ENCODE measurements at regions not wholly inside any gene's neighbourhood (a gene's known extent, or its start where the extent isn't known, plus 50 kb on each side); places are given as distances from the start of the nearest gene placed in this dataset.
"Not testable (repeated sequence)": the region's sequence is repeated elsewhere in the genome, so short reads cannot be mapped to it uniquely, and the experiment has no call there.

GRCh38 chr3:152126260-152126659 is 142.5 kb upstream of the MBNL1 start:
- no peaks in the 10 kb centered on the region for H3K4me1 ChIP-seq (ENCODE audit: control insufficient read depth, insufficient read depth, low read length, poor library complexity, severe bottlenecking)
- H3K4me3 ChIP-seq (ENCODE audit: insufficient read depth, low read depth, low read length, poor library complexity, severe bottlenecking): no peak overlapping the region
- H3K36me3 ChIP-seq (ENCODE audit: control insufficient read depth, insufficient read depth, low read length): no peaks in the 10 kb centered on the region
- no peak for DNase-seq
- H3K27me3 ChIP-seq (replicated peaks; ENCODE audit: control insufficient read depth, insufficient read depth, low read length, poor library complexity, severe bottlenecking): no peaks in the 10 kb centered on the region
- no peaks in the 10 kb centered on the region for H3K9me3 ChIP-seq (ENCODE audit: control insufficient read depth, low read length)
- H3K27ac ChIP-seq (ENCODE audit: insufficient read depth, low read length, poor library complexity, severe bottlenecking): no peak overlapping the region

DNA sequence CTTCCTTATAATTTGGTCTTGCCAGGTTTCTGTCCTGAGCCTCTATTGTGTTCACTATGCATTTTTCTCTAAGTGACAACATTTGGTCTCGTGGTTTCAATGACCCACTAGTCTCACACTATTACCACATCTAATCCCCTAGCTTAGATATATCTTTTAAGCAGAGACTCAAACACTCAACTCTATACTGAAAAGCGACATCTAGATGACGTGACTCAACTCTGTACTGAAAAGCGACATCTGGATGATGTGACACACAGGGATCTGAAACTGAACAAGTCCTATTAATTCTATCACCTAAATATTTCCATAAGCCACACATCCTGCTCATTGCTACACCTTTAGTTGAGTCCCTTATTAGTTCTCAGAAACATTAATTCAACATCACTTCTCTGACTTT is 141.7 kb upstream of the MBNL1 start:
- Histone ChIP-seq H3K27ac (ENCODE audit: insufficient read depth, low read length, poor library complexity, severe bottlenecking) (no peak overlapping the region), H3K9me3 (ENCODE audit: control insufficient read depth, low read length) (no peaks in the 10 kb centered on the region), H3K27me3 (replicated peaks; ENCODE audit: control insufficient read depth, insufficient read depth, low read length, poor library complexity, severe bottlenecking) (no peaks in the 10 kb centered on the region), H3K4me1 (ENCODE audit: control insufficient read depth, insufficient read depth, low read length, poor library complexity, severe bottlenecking) (no peaks in the 10 kb centered on the region), H3K4me3 (ENCODE audit: insufficient read depth, low read depth, low read length, poor library complexity, severe bottlenecking) (no peak overlapping the region), H3K36me3 (ENCODE audit: control insufficient read depth, insufficient read depth, low read length) (no peaks in the 10 kb centered on the region)
- DNase-seq: no peak

DNA sequence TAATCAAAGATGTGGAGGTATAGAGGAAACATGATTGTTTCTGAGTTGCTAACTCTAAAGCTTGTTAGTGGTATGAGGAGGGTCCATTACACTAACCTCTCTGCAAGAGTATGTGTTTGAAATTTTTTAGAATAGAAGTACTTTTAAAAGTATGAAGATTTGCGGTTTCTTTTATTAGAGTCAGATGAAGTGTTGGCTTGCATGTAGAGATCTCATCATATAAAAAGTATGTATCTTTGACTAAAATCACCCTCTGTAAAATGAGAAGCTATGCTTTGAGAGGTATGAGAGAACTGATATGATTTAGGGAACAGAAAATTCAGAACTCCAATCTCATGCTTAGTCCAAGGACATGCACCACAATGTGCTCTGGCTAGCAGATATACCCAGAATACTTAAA is 140.4 kb upstream of the MBNL1 start:
- H3K27me3 ChIP-seq (replicated peaks; ENCODE audit: control insufficient read depth, insufficient read depth, low read length, poor library complexity, severe bottlenecking): no peaks in the 10 kb centered on the region
- DNase-seq: no peak
- H3K4me3 ChIP-seq (ENCODE audit: insufficient read depth, low read depth, low read length, poor library complexity, severe bottlenecking): no peak overlapping the region
- no peaks in the 10 kb centered on the region for H3K4me1 ChIP-seq (ENCODE audit: control insufficient read depth, insufficient read depth, low read length, poor library complexity, severe bottlenecking)
- no peaks in the 10 kb centered on the region for H3K9me3 ChIP-seq (ENCODE audit: control insufficient read depth, low read length)
- no peak overlapping the region for H3K27ac ChIP-seq (ENCODE audit: insufficient read depth, low read length, poor library complexity, severe bottlenecking)
- H3K36me3 ChIP-seq (ENCODE audit: control insufficient read depth, insufficient read depth, low read length): no peaks in the 10 kb centered on the region

DNA sequence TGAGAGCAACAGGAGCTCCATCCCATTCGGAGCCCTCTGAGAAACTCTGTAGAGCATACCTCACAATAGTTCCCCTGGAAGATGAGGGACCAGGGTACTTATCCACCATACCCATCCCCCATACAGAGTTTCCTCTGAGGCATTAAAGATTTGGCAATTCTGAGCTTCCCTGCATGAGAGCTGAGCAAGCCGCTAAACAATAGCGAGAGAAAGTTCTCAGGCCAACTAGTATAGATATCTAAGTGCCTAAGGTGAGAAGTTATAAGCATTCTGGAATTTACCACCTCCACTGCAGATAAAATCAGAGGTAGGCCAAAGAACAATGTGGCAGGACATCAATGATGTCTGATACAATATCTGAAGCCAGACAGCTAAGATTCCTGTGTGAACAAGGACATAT is 129.1 kb upstream of the MBNL1 start:
- H3K4me1 ChIP-seq (ENCODE audit: control insufficient read depth, insufficient read depth, low read length, poor library complexity, severe bottlenecking): no peaks in the 10 kb centered on the region
- H3K9me3 ChIP-seq (ENCODE audit: control insufficient read depth, low read length): no peaks in the 10 kb centered on the region
- no peak overlapping the region for H3K4me3 ChIP-seq (ENCODE audit: insufficient read depth, low read depth, low read length, poor library complexity, severe bottlenecking)
- no peaks in the 10 kb centered on the region for H3K36me3 ChIP-seq (ENCODE audit: control insufficient read depth, insufficient read depth, low read length)
- H3K27me3 ChIP-seq (replicated peaks; ENCODE audit: control insufficient read depth, insufficient read depth, low read length, poor library complexity, severe bottlenecking): no peaks in the 10 kb centered on the region
- DNase-seq: no peak
- H3K27ac ChIP-seq (ENCODE audit: insufficient read depth, low read length, poor library complexity, severe bottlenecking): no peak overlapping the region

GRCh38 chr3:152146461-152146860 is 122.3 kb upstream of the MBNL1 start:
- no peaks in the 10 kb centered on the region for H3K36me3 ChIP-seq (ENCODE audit: control insufficient read depth, insufficient read depth, low read length)
- no peak overlapping the region for H3K27ac ChIP-seq (ENCODE audit: insufficient read depth, low read length, poor library complexity, severe bottlenecking)
- DNase-seq: no peak
- no peaks in the 10 kb centered on the region for H3K4me1 ChIP-seq (ENCODE audit: control insufficient read depth, insufficient read depth, low read length, poor library complexity, severe bottlenecking)
- no peak overlapping the region for H3K4me3 ChIP-seq (ENCODE audit: insufficient read depth, low read depth, low read length, poor library complexity, severe bottlenecking)
- H3K27me3 ChIP-seq (replicated peaks; ENCODE audit: control insufficient read depth, insufficient read depth, low read length, poor library complexity, severe bottlenecking): no peaks in the 10 kb centered on the region
- no peaks in the 10 kb centered on the region for H3K9me3 ChIP-seq (ENCODE audit: control insufficient read depth, low read length)

- no peaks in the 10 kb centered on the region for H3K36me3 ChIP-seq (ENCODE audit: control insufficient read depth, insufficient read depth, low read length)
- H3K4me1 ChIP-seq (ENCODE audit: control insufficient read depth, insufficient read depth, low read length, poor library complexity, severe bottlenecking): no peaks in the 10 kb centered on the region
- no peak for DNase-seq
- H3K9me3 ChIP-seq (ENCODE audit: control insufficient read depth, low read length): no peaks in the 10 kb centered on the region
- H3K27me3 ChIP-seq (replicated peaks; ENCODE audit: control insufficient read depth, insufficient read depth, low read length, poor library complexity, severe bottlenecking): no peaks in the 10 kb centered on the region
- no peak overlapping the region for H3K4me3 ChIP-seq (ENCODE audit: insufficient read depth, low read depth, low read length, poor library complexity, severe bottlenecking)
- no peak overlapping the region for H3K27ac ChIP-seq (ENCODE audit: insufficient read depth, low read length, poor library complexity, severe bottlenecking)
Measured at GRCh38 chr3:152147748-152148147, 121.0 kb upstream of the MBNL1 start.

DNA sequence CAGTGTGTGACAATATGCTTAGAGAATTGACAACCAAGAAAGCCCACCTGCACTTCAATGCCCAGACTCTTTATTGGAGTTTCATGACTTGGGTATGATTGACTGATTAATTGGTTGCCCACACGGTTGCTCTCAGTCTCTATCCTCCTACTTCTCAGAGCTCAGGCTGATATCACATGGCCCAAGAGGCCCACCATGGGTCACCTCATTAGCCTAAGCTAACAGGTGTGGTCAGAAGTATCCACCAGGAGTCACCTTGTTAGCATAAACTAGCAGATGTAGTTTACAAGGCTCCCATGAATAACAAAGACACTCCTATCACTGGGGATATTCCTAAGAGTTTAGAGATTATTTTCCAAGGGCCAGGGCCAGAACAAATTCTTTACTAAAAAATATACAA is 120.2 kb upstream of the MBNL1 start:
- no peaks in the 10 kb centered on the region for H3K4me1 ChIP-seq (ENCODE audit: control insufficient read depth, insufficient read depth, low read length, poor library complexity, severe bottlenecking)
- no peak overlapping the region for H3K27ac ChIP-seq (ENCODE audit: insufficient read depth, low read length, poor library complexity, severe bottlenecking)
- DNase-seq: no peak
- H3K4me3 ChIP-seq (ENCODE audit: insufficient read depth, low read depth, low read length, poor library complexity, severe bottlenecking): no peak overlapping the region
- H3K27me3 ChIP-seq (replicated peaks; ENCODE audit: control insufficient read depth, insufficient read depth, low read length, poor library complexity, severe bottlenecking): no peaks in the 10 kb centered on the region
- no peaks in the 10 kb centered on the region for H3K36me3 ChIP-seq (ENCODE audit: control insufficient read depth, insufficient read depth, low read length)
- no peaks in the 10 kb centered on the region for H3K9me3 ChIP-seq (ENCODE audit: control insufficient read depth, low read length)

DNA sequence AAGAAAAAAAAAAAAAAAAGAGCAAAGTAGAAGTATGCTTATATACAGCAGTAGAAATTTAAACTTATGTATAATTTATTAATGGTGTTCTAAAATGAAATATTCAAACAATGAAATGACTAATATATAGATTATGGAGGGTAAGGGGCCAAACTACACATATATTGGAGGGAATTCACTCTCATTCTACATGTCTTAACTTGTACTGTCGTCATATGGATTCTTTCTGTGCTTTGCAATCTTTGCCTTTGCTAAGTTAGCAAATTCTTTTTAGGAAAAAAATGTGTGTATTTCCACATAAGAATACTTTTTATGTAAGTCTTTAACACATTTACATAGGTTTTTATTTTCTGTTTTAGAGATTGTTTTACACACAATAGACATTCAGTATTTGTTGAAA is 118.9 kb upstream of the MBNL1 start:
- no peak for DNase-seq
- Histone ChIP-seq H3K4me3 (ENCODE audit: insufficient read depth, low read depth, low read length, poor library complexity, severe bottlenecking) (no peak overlapping the region), H3K4me1 (ENCODE audit: control insufficient read depth, insufficient read depth, low read length, poor library complexity, severe bottlenecking) (no peaks in the 10 kb centered on the region), H3K9me3 (ENCODE audit: control insufficient read depth, low read length) (no peaks in the 10 kb centered on the region), H3K27ac (ENCODE audit: insufficient read depth, low read length, poor library complexity, severe bottlenecking) (no peak overlapping the region), H3K27me3 (replicated peaks; ENCODE audit: control insufficient read depth, insufficient read depth, low read length, poor library complexity, severe bottlenecking) (no peaks in the 10 kb centered on the region), H3K36me3 (ENCODE audit: control insufficient read depth, insufficient read depth, low read length) (no peaks in the 10 kb centered on the region)

- Histone ChIP-seq H3K27me3 (replicated peaks; ENCODE audit: control insufficient read depth, insufficient read depth, low read length, poor library complexity, severe bottlenecking) (no peaks in the 10 kb centered on the region), H3K27ac (ENCODE audit: insufficient read depth, low read length, poor library complexity, severe bottlenecking) (no peak overlapping the region), H3K9me3 (ENCODE audit: control insufficient read depth, low read length) (no peaks in the 10 kb centered on the region), H3K36me3 (ENCODE audit: control insufficient read depth, insufficient read depth, low read length) (no peaks in the 10 kb centered on the region), H3K4me1 (ENCODE audit: control insufficient read depth, insufficient read depth, low read length, poor library complexity, severe bottlenecking) (no peaks in the 10 kb centered on the region), H3K4me3 (ENCODE audit: insufficient read depth, low read depth, low read length, poor library complexity, severe bottlenecking) (no peak overlapping the region)
- DNase-seq: no peak
Measured at GRCh38 chr3:152151216-152151876, 117.4 kb upstream of the MBNL1 start.

DNA sequence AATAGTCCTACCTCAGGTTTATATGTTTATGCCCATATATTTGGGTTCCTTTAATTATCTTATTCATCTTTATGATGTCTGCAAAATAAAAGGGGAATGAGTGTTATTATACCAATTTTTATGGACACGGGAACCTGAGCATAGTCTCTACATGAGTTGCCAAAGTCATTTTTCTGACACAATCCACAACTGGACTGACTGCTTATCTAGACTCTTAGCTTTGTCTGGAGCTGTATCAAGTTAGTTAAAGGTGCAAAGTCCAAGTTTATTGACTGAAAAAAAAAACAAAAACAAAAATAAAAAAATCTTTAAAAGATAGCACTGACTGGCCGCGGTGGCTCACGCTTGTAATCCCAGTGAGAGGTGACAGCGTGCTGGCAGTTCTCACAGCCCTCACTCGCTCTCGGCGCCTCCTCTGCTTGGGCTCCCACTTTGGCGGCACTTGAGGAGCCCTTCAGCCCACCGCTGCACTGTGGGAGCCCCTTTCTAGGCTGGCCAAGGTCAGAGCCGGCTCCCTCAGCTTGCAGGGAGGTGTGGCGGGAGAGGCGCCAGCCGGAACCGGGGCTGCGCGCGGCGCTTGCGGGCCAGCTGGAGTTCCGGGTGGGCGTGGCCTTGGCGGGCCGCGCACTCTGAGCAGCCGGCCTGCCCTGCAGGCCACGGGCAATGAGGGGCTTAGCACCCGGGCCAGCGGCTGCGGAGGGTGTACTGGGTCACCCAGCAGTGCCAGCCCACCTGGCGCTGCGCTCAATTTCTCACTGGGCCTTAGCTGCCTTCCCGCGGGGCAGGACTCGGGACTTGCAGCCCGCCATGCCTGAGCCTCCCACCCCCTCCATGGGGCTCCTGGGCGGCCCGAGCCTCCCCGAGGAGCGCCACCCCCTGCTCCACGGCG is 116.6 kb upstream of the MBNL1 start:
- not testable (repeated sequence) for H3K4me1 ChIP-seq (ENCODE audit: control insufficient read depth, insufficient read depth, low read length, poor library complexity, severe bottlenecking); H3K27ac ChIP-seq (ENCODE audit: insufficient read depth, low read length, poor library complexity, severe bottlenecking); H3K4me3 ChIP-seq (ENCODE audit: insufficient read depth, low read depth, low read length, poor library complexity, severe bottlenecking); DNase-seq; H3K36me3 ChIP-seq (ENCODE audit: control insufficient read depth, insufficient read depth, low read length); H3K27me3 ChIP-seq (replicated peaks; ENCODE audit: control insufficient read depth, insufficient read depth, low read length, poor library complexity, severe bottlenecking); H3K9me3 ChIP-seq (ENCODE audit: control insufficient read depth, low read length)

All from effector memory CD4-positive, alpha-beta T cell (primary cell).